GM18951 (cell line): ENCODE measurements at regions not wholly inside any gene's neighbourhood (a gene's known extent, or its start where the extent isn't known, plus 50 kb on each side); places are given as distances from the start of the nearest gene placed in this dataset.

Source experiments
- POLR2A ChIP-seq: IDR thresholded peaks from 4 replicates; pipeline ENCODE4 v1.6.1; 2011; ENCODE audit warnings: mild to moderate bottlenecking; ENCODE audit not compliant: insufficient read length, insufficient read depth; ENCODE audit errors: extremely low read depth
- in situ Hi-C: fragments of 300-500 bp; cut with MboI; formaldehyde crosslinking; loops from one replicate; pipeline ENCODE4 v1.12.0; 2022; ENCODE audit warnings: low sequenced_read_pairs, mixed read lengths, inconsistent platforms; ENCODE audit not compliant: unreplicated experiment

DNA sequence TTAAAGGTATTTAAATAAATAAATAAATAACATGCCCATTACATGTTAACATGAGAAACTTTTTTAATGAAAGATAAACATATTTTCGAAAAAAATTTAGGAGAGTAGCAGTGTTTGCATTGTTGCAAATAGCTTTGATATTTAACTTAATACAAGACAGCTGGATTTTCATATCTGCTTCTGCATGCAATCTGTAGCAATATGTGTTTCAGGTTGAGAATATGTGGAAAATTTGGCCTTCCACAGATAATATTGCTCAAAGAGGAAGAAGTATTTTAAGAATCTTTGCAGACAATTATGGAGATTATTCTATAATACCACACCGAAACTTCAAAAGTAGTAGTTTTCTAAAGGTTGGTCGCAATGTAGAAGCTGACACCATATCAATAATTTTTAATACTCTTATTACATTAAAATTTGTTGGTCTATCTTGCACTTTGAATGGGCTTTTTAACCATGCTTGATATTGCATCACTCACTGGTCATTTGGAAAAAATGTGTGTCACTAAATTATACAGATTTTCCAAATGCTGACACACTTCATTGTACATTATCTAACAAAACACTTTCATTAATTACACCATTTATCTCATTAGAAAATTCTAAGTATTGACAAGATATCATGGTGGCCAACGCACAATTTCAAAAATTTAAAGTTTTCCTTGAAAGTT lies 229.8 kb upstream of the HDAC9 start:
- in situ Hi-C loops, result no loop called here
- no peak for TF ChIP-seq POLR2A

DNA sequence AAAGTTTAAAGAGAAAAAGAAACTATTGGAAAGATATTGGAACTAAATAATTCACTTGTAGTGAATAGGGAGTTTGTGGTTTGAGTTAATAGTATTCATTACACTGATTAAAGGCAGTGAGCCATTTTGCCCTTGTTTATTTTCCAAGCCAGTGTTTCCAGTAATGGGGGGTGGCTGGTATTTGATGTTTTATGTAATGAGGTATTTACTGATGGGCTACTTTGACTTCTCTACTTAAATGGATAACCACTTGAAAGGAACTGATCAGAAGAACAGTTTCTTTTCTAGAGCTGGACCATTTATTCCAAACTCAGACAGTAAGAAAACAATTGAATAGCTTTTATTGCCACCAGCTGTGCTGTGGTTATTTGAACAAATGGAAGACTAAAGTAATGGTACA lies 227.0 kb upstream of the HDAC9 start:
- in situ Hi-C loops, result no loop called here
- TF ChIP-seq POLR2A, result no peak

DNA sequence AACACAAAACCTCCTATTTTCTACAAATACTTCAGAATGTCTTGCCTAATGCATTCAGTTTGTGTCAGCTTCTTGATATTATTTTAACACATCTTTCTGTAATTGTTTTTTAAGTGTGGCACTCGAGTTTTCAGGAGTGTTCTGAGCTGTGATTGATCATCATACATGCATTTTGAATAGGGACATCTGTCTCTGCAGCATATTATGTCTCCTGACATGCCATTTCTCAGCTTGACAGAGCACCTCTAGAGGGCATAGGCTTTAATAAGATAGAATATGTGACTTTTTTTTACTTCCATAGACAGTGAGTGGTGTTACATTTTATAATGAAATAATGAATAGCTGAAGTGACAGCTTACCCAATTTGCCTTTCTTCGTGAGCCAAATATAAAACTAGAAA lies 219.2 kb upstream of the HDAC9 start:
- TF ChIP-seq POLR2A, result no peak
- in situ Hi-C loops, result no loop called here

DNA sequence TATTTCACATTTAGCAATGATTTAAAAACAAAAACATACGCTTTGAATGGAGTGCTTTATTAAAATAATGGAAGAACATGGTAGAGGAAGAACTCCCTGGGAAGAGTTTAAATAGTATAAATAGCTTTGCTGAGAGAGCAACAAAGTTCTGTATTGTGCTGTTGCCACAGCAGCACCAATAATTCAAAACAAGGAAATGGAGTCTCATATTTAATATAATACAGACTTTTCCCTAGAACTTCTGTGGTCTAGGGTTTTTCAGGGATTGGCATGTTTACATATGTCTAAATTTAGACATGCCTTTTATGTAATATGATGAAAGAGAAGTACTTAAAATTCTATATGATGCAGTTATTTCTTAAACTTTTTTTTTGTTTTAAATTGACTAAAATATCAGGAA lies 217.2 kb upstream of the HDAC9 start:
- TF ChIP-seq POLR2A, result no peak
- in situ Hi-C loops, result no loop called here

DNA sequence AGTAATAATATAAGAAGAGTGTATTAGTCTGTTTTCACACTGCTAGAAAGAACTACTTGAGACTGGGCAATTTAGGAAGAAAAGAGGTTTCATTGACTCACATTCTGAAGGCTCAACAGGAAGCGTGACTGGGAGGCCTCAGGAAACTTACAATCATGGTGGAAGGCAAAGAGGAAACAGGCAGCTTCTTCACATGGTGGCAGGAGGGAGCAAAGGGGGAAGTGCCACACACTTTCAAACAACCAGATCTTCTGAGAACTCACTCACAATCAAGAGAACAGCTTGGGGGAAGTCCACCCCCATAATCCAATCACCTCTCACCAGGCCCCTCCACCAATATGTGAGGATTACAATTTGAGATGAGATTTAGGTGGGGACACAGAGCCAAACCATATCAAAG lies 212.5 kb upstream of the HDAC9 start:
- no peak for TF ChIP-seq POLR2A
- in situ Hi-C loops, result no loop called here

DNA sequence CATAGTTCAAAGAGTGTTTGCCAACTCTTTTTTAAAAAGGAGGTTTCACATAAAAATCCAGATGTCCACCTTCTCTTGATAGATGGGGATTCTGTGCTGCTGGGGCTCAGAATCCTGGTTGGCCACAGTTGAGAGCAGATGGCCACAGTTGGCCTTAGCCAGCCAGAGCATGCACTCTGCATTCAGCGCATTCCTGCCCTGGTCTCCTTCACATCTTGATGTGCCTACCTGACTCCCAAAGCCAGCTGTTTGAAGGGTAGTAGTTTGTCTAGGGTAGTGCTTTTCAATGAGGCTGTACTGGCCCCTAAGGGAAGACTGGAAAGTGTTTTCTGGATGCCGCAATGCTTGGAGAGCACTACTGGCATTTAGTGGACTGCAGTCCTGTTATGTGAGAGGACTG lies 208.1 kb upstream of the HDAC9 start:
- in situ Hi-C loops, result no loop called here
- TF ChIP-seq POLR2A, result no peak

DNA sequence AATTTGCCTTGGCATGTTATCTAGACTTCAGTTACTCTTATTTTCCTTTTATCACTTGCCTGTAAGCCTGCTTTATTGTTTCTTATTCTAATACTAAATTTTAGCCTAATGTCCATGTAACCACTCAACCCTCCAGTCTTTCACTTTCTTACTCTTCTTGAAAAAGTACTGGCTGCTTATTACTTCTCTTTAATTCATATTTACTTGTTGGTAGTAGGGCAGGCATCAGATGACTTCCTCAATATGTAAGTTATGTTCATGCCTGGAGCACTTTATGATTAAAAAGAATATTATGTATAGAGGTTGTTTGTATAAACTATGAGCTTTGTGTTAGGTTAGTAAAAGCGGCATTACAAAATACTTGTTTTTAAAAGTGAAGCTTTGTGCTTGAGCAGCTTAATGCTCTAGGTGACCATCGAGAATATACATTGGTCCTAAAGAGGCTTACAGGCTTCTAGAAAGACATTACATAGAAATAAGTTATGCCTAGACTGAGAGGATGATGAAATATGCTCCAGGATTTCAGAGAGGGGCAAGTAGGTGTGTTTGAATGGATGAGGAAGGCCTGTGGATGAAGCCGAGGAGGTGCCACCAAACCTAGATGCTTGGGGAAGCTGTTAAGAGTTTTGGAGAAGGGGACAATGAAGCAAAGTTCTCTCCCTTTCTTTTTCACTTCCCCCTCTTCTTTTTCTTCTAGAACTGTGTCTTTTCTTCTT lies 207.1 kb upstream of the HDAC9 start:
- TF ChIP-seq POLR2A, result no peak
- in situ Hi-C loops, result no loop called here

DNA sequence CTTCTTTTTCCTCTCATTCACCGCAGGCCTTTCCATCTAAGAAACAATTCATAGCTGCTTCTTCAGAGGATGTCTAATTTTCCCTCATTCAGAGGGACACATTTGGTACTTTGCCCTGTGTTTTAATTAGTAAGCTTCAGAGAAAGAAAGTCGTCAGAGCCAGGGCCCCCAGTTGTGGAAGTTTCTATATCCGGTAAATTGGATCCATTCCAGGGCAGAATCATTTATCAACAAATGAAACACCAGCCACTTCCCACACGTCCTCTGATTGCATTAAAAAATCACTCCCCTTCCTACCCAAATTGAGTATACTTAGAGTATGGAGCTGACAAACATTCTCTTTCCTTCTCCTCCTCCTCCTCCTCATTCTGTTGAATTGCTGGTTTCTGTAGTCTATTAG lies 205.8 kb upstream of the HDAC9 start:
- TF ChIP-seq POLR2A, result no peak
- in situ Hi-C loops, result no loop called here

DNA sequence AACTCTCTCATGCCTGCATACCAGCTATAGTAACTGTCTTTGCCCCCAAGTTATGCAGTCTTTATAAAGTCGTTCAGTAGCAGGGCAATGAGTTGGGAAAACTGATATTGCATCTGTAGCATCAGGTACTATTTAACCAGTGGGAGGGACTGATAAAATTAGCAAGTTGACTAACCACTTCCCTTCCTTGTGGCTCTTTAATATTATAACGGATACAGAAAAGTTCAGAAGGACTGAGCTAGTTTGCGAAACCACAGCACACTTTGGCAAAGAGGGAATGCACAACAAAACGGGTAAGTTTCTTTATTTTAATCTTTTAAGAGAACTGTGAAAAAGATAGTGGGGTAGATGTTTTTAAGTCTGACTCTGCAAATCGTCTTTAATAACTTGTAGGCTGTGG lies 205.3 kb upstream of the HDAC9 start:
- in situ Hi-C loops, result no loop called here
- TF ChIP-seq POLR2A, result no peak

DNA sequence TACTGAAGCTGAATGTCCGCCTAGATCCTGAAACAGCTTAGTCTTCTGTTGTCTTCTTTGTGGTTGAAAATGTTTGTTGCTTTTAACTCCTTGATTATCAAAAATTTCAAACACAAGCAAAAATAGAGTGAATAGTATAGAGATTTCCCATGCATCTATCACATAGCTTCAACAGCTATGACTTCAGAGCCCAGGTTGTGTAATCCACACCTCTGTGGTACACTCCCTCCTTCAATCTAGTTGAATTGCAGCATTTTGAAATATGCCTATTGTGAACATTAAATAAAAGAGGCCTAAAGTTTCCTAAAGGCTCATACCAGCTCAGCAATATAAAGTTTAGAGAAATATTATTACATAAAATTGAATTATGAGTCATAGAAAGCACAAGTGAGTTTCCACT lies 204.7 kb upstream of the HDAC9 start:
- in situ Hi-C loops, result no loop called here
- TF ChIP-seq POLR2A, result no peak

DNA sequence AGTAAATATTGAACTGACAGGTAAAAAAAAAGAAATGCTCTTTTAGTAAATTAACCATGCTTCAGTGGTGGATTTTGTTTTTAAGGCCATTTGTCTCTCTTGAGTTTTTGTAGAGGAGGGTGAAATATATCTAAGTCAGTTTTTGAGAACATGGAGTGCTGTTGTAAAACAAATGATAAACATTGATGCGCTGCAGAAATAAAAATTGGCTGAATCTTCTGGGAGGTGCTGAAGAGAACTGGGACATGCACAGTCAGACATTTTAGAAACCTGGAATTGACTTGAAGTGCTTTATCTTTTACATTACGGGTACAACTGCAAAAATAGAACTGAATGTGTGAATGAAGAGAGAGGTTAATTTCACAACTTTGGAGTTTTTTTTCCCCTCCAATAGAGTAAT lies 203.0 kb upstream of the HDAC9 start:
- in situ Hi-C loops, result no loop called here

DNA sequence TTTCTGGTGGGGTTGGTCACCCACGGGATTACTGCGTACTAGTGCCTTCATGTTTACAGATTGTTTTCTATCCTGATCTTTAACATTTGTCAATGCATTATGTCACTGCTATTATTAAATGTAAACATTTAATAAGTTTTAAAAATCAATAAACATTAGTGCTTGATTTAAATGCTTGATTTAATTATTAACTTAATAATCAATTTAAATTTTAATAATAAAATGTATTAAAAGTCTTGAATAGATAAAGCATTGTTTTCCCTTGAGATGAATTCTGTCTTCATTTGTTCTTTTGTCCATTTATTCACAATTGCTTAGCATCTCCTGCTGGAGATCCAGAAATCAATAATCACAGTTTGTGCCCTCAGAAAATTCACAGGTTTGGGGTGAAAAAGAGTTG lies 201.8 kb upstream of the HDAC9 start:
- in situ Hi-C loops, result no loop called here
- TF ChIP-seq POLR2A, result no peak

More for the DNA sequence above, 203.0 kb upstream of the HDAC9 start:
- TF ChIP-seq POLR2A, result no peak

DNA sequence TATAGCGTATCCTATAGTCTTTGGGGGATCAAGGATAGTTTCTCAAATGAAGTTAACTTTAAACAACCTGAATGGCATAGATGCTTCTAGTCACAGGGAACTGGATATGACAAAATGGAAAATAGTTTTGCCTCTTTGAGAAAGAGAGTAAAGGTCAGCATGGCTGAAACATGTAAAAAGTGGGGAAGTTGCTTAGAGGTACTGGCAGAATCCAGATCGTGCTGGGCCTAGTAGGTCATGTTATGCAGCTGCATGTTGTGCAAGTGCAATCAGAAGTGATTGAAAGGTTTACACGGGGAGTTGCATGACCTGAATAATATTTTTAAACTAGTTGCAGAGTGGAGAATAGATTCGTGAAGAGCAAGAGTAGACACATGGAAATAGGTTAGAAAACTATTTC lies 201.1 kb upstream of the HDAC9 start:
- no peak for TF ChIP-seq POLR2A
- in situ Hi-C loops, result no loop called here

DNA sequence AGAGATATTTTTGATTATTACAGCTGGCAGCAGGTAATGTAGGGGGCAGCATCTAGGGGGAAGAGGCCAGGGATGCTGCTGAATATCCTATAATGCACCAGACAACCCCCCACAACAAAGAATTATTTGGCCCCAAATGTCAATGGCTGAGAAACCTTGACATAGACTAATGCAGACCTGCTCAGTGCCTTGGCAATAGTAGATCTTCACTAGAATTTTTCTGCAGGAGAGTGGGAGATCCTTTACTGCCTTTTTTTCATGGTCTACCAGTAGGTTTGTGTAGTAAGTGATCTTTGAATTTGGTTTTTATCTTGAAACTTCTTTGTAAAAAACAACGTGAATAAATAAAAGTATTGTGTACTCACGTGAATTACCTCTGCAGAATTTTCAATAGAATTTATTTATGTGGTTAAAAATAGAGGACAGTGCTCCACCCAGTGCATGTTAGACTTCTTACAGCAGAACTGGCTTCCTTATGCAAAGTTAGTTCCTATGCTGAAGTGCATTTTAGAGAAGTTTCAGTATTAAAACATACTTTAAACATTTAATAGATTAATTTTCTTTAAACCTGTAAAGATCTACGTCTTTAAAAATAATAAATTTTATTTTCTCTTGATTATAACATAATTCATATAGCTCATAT lies 199.6 kb upstream of the HDAC9 start:
- in situ Hi-C loops, result no loop called here
- TF ChIP-seq POLR2A, result no peak
